Activated naive CD4-positive, alpha-beta T cell treated with anti-CD3 and anti-CD28 coated beads, Interleukin-2, amount 50 U/mL, for 24 hours (primary cell): ENCODE measurements at regions not wholly inside any gene's neighbourhood (a gene's known extent, or its start where the extent isn't known, plus 50 kb on each side); places are given as distances from the start of the nearest gene placed in this dataset.

Experiments used
- H3K27ac Mint-ChIP-seq: one replicate; pipeline ENCODE4 v1.8.0; 2021; ENCODE audit warnings: mild to moderate bottlenecking, mixed read lengths
- H3K27me3 Mint-ChIP-seq: one replicate; pipeline ENCODE4 v1.8.0; 2021; ENCODE audit warnings: mixed read lengths
- H3K36me3 Mint-ChIP-seq: one replicate; pipeline ENCODE4 v1.8.0; 2021; ENCODE audit warnings: mixed read lengths
- H3K4me1 Mint-ChIP-seq: one replicate; pipeline ENCODE4 v1.8.0; 2021; ENCODE audit warnings: mixed read lengths
- H3K4me3 Mint-ChIP-seq: one replicate; pipeline ENCODE4 v1.8.0; 2021; ENCODE audit warnings: mild to moderate bottlenecking, mixed read lengths
- H3K9me3 Mint-ChIP-seq: one replicate; pipeline ENCODE4 v1.8.0; 2021; ENCODE audit warnings: mixed read lengths

GRCh38 chr13:111459803-111460547 lies 139.5 kb downstream of the TEX29 start:
- no peaks in the 10 kb centered on the region for H3K36me3 Mint-ChIP-seq
- H3K27me3 Mint-ChIP-seq: peaks cover 9% of the 10 kb centered on the region
- peaks cover 4% of the 10 kb centered on the region for H3K4me1 Mint-ChIP-seq
- no peak overlapping the region for H3K4me3 Mint-ChIP-seq
- no peaks in the 10 kb centered on the region for H3K9me3 Mint-ChIP-seq
- no peak overlapping the region for H3K27ac Mint-ChIP-seq

- Mint-ChIP-seq H3K27me3 (peaks cover 8% of the 10 kb centered on the region), H3K9me3 (no peaks in the 10 kb centered on the region), H3K4me3 (no peak overlapping the region), H3K36me3 (no peaks in the 10 kb centered on the region), H3K4me1 (peaks cover 4% of the 10 kb centered on the region), H3K27ac (no peak overlapping the region)
These were observed 140.4 kb downstream of the TEX29 start for GRCh38 chr13:111460548-111461444.

GRCh38 chr13:111461445-111462149 lies 141.2 kb downstream of the TEX29 start:
- Mint-ChIP-seq H3K4me1 (peaks cover 4% of the 10 kb centered on the region), H3K27ac (no peak overlapping the region), H3K27me3 (peaks cover 10% of the 10 kb centered on the region), H3K36me3 (no peaks in the 10 kb centered on the region), H3K9me3 (no peaks in the 10 kb centered on the region), H3K4me3 (no peak overlapping the region)

- no peak overlapping the region for H3K4me3 Mint-ChIP-seq
- no peaks in the 10 kb centered on the region for H3K36me3 Mint-ChIP-seq
- H3K27me3 Mint-ChIP-seq: peaks cover 15% of the 10 kb centered on the region
- no peak overlapping the region for H3K27ac Mint-ChIP-seq
- H3K9me3 Mint-ChIP-seq: no peaks in the 10 kb centered on the region
- peaks cover 4% of the 10 kb centered on the region for H3K4me1 Mint-ChIP-seq
These were observed 141.9 kb downstream of the TEX29 start for GRCh38 chr13:111462221-111462764.

- no peaks in the 10 kb centered on the region for H3K9me3 Mint-ChIP-seq
- H3K27me3 Mint-ChIP-seq: peaks cover 20% of the 10 kb centered on the region
- H3K27ac Mint-ChIP-seq: no peak overlapping the region
- H3K4me1 Mint-ChIP-seq: peaks cover 4% of the 10 kb centered on the region
- H3K36me3 Mint-ChIP-seq: no peaks in the 10 kb centered on the region
- no peak overlapping the region for H3K4me3 Mint-ChIP-seq
These were observed 142.5 kb downstream of the TEX29 start for GRCh38 chr13:111462944-111463343.

- H3K4me3 Mint-ChIP-seq: no peak overlapping the region
- no peaks in the 10 kb centered on the region for H3K36me3 Mint-ChIP-seq
- peaks cover 18% of the 10 kb centered on the region for H3K27me3 Mint-ChIP-seq
- H3K9me3 Mint-ChIP-seq: no peaks in the 10 kb centered on the region
- H3K4me1 Mint-ChIP-seq: no peaks in the 10 kb centered on the region
- no peak overlapping the region for H3K27ac Mint-ChIP-seq
These were observed 146.9 kb downstream of the TEX29 start for GRCh38 chr13:111467111-111467890.

GRCh38 chr13:111468037-111468959 lies 147.9 kb downstream of the TEX29 start:
- H3K4me3 Mint-ChIP-seq: no peak overlapping the region
- no peaks in the 10 kb centered on the region for H3K36me3 Mint-ChIP-seq
- no peaks in the 10 kb centered on the region for H3K4me1 Mint-ChIP-seq
- no peak overlapping the region for H3K27ac Mint-ChIP-seq
- H3K9me3 Mint-ChIP-seq: no peaks in the 10 kb centered on the region
- peaks cover 18% of the 10 kb centered on the region for H3K27me3 Mint-ChIP-seq

GRCh38 chr13:111469450-111469849 lies 149.0 kb downstream of the TEX29 start:
- Mint-ChIP-seq H3K27ac (no peak overlapping the region), H3K36me3 (no peaks in the 10 kb centered on the region), H3K27me3 (peaks cover 15% of the 10 kb centered on the region), H3K9me3 (no peaks in the 10 kb centered on the region), H3K4me1 (no peaks in the 10 kb centered on the region), H3K4me3 (no peak overlapping the region)

GRCh38 chr13:111469916-111470506 lies 149.6 kb downstream of the TEX29 start:
- H3K4me1 Mint-ChIP-seq: no peaks in the 10 kb centered on the region
- no peaks in the 10 kb centered on the region for H3K36me3 Mint-ChIP-seq
- H3K27ac Mint-ChIP-seq: no peak overlapping the region
- H3K9me3 Mint-ChIP-seq: no peaks in the 10 kb centered on the region
- H3K27me3 Mint-ChIP-seq: peaks cover 14% of the 10 kb centered on the region
- H3K4me3 Mint-ChIP-seq: no peak overlapping the region

- Mint-ChIP-seq H3K27me3 (peaks cover 11% of the 10 kb centered on the region), H3K4me3 (no peak overlapping the region), H3K9me3 (no peaks in the 10 kb centered on the region), H3K36me3 (no peaks in the 10 kb centered on the region), H3K27ac (no peak overlapping the region), H3K4me1 (no peaks in the 10 kb centered on the region)
These were observed 150.5 kb downstream of the TEX29 start for GRCh38 chr13:111470933-111471332.

- Mint-ChIP-seq H3K4me1 (no peaks in the 10 kb centered on the region), H3K36me3 (no peaks in the 10 kb centered on the region), H3K27ac (no peak overlapping the region), H3K9me3 (no peaks in the 10 kb centered on the region), H3K27me3 (peaks cover 7% of the 10 kb centered on the region), H3K4me3 (no peak overlapping the region)
These were observed 151.6 kb downstream of the TEX29 start for GRCh38 chr13:111472083-111472482.

- Mint-ChIP-seq H3K36me3 (no peaks in the 10 kb centered on the region), H3K27ac (no peak overlapping the region), H3K9me3 (no peaks in the 10 kb centered on the region), H3K4me1 (no peaks in the 10 kb centered on the region), H3K4me3 (no peak overlapping the region), H3K27me3 (peaks cover 2% of the 10 kb centered on the region)
These were observed 152.4 kb downstream of the TEX29 start for GRCh38 chr13:111472559-111473460.
